Stomach smooth muscle (tissue), 2 donors: ENCODE measurements at regions not wholly inside any gene's neighbourhood (a gene's known extent, or its start where the extent isn't known, plus 50 kb on each side); places are given as distances from the start of the nearest gene placed in this dataset.

ENCODE experiments used
- H3K27ac ChIP-seq: one replicate; pipeline ENCODE4 v1.7.0; 2013; ENCODE audit warnings: mild to moderate bottlenecking, low read length, inconsistent platforms
- H3K27me3 ChIP-seq, 2 donors: one replicate each; pipeline ENCODE4 v1.7.0; 2013; ENCODE audit warnings: low read length in 2 of 2; ENCODE audit not compliant: insufficient read depth in 2 of 2, control insufficient read depth in 1 of 2
- H3K36me3 ChIP-seq, 2 donors: one replicate each; pipeline ENCODE4 v1.7.0; 2013; ENCODE audit warnings: low read length in 2 of 2; ENCODE audit not compliant: control insufficient read depth in 2 of 2, insufficient read depth in 2 of 2
- H3K4me1 ChIP-seq: one replicate; pipeline ENCODE4 v1.7.0; 2013; ENCODE audit warnings: low read length; ENCODE audit not compliant: control insufficient read depth, insufficient read depth
- H3K4me3 ChIP-seq, 2 donors: one replicate each; pipeline ENCODE4 v1.7.0; 2013; ENCODE audit warnings: low read length in 2 of 2
- H3K9ac ChIP-seq, 2 donors: one replicate each; pipeline ENCODE4 v1.7.0; 2013; ENCODE audit warnings: low read length in 2 of 2, mild to moderate bottlenecking in 1 of 2
- H3K9me3 ChIP-seq, 2 donors: one replicate each; pipeline ENCODE4 v1.7.0; 2013; ENCODE audit warnings: low read length in 2 of 2; ENCODE audit not compliant: control insufficient read depth in 2 of 2
- donor health status: healthy.
- donor health status: Pancreatic carcinoma.

DNA sequence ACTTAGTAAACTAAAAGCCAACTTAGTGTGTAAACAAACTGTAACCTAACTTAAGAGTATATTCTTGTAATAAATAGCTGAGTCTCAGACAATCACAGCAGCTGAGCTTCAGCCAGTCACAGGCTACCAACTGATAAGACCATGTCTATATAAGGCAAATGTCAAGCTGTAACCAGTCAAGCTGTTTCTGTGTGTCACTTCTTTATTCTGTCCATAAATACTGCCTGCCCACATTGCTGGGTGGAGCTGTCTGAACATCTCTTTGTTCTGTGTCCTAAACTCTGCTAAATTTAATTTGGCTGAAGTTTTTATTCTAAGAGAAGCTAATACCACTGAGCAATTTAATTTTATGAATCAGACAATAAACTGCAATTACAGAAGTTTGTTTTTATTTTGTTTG, 412.1 kb upstream of the CDH10 start:
- no peaks in the 10 kb centered on the region for H3K36me3 ChIP-seq
- H3K27ac ChIP-seq, result no peak overlapping the region
- H3K4me1 ChIP-seq, result no peaks in the 10 kb centered on the region
- H3K4me3 ChIP-seq, result no peak overlapping the region
- H3K9me3 ChIP-seq, result no peaks in the 10 kb centered on the region
- no peak overlapping the region for H3K9ac ChIP-seq
- no peaks in the 10 kb centered on the region for H3K27me3 ChIP-seq

DNA sequence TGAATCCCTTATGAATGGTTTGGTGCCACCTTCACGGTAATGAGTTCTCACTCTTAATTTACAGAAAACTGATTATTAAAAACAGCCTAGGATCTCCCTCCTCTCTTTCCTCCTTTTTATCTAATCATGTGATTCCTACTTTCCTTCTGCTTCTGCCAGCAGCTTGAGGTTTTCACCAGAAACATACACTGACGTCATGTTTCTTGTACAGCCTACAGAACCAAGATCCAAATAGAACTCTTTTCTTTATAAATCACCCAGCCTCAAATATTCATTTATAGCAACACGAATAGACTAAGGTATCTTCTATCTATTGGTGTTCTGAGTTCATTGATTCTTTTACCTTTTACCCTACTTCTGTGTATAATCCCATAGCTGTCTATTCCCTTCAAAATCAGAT, 388.9 kb upstream of the CDH10 start:
- Histone ChIP-seq H3K27ac (no peak overlapping the region), H3K4me1 (no peaks in the 10 kb centered on the region), H3K9ac (no peak overlapping the region), H3K27me3 (no peaks in the 10 kb centered on the region), H3K9me3 (no peaks in the 10 kb centered on the region), H3K4me3 (no peak overlapping the region), H3K36me3 (no peaks in the 10 kb centered on the region)

GRCh38 chr5:25029004-25029403, 384.2 kb upstream of the CDH10 start:
- Histone ChIP-seq H3K27ac (no peak overlapping the region), H3K9ac (no peak overlapping the region), H3K9me3 (peaks cover 0 to 4% of the 10 kb centered on the region in 2 donors), H3K36me3 (no peaks in the 10 kb centered on the region), H3K4me3 (no peak overlapping the region), H3K27me3 (no peaks in the 10 kb centered on the region), H3K4me1 (no peaks in the 10 kb centered on the region)

- no peak overlapping the region for H3K9ac ChIP-seq
- H3K27me3 ChIP-seq, result no peaks in the 10 kb centered on the region
- H3K36me3 ChIP-seq, result no peaks in the 10 kb centered on the region
- peaks cover 0 to 4% of the 10 kb centered on the region in 2 donors for H3K9me3 ChIP-seq
- H3K4me3 ChIP-seq, result no peak overlapping the region
- H3K4me1 ChIP-seq, result no peaks in the 10 kb centered on the region
- H3K27ac ChIP-seq, result no peak overlapping the region
Measured at GRCh38 chr5:25027526-25027925, 382.7 kb upstream of the CDH10 start.

GRCh38 chr5:25027061-25027460, 382.3 kb upstream of the CDH10 start:
- no peak overlapping the region for H3K27ac ChIP-seq
- H3K9me3 ChIP-seq, result peaks cover 0 to 4% of the 10 kb centered on the region in 2 donors
- no peaks in the 10 kb centered on the region for H3K36me3 ChIP-seq
- H3K27me3 ChIP-seq, result no peaks in the 10 kb centered on the region
- H3K9ac ChIP-seq, result no peak overlapping the region
- no peaks in the 10 kb centered on the region for H3K4me1 ChIP-seq
- H3K4me3 ChIP-seq, result no peak overlapping the region

DNA sequence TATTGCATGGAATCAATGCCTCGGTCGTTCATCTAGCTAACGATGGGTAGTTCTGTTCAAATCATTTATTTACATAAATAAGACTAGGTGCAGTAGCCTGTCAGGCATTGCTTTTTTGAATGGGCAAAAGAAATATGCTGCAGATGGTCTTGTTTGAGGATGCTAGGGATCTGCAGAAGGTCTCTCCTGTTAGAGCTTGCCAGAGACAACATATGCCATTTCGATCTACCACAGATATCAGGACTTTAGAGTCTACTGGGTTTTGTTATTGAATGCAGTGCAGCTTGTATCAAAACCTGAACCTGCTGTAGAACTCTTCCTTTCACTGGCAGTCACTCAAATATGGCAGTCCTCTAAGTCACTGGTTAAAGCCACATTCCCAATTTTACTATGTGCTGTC, 381.1 kb upstream of the CDH10 start:
- peaks cover 0 to 4% of the 10 kb centered on the region in 2 donors for H3K9me3 ChIP-seq
- no peak overlapping the region for H3K27ac ChIP-seq
- no peaks in the 10 kb centered on the region for H3K27me3 ChIP-seq
- H3K36me3 ChIP-seq, result no peaks in the 10 kb centered on the region
- H3K9ac ChIP-seq, result no peak overlapping the region
- no peaks in the 10 kb centered on the region for H3K4me1 ChIP-seq
- H3K4me3 ChIP-seq, result no peak overlapping the region

DNA sequence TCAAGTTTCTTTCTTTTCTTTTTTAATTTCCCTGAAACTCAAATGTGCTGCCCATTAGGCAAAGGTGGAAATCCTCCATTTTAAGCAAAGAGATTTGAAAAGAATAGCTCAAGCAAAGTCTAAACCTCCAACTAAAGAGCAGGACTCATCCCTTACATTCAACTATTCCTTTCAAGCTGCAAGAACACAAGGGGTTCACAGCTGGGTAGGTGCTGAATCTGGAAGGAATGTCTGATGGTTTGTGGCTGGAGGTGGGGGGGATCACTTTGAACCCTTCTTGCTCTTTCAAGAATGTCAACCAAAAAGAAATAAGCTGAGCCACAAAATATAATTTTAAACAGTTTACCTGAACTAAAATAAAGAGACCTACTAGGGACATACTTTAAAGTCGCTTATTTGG, 375.7 kb upstream of the CDH10 start:
- H3K27me3 ChIP-seq, result no peaks in the 10 kb centered on the region
- H3K9ac ChIP-seq, result no peak overlapping the region
- no peaks in the 10 kb centered on the region for H3K36me3 ChIP-seq
- no peak overlapping the region for H3K27ac ChIP-seq
- no peak overlapping the region for H3K4me3 ChIP-seq
- no peaks in the 10 kb centered on the region for H3K4me1 ChIP-seq
- peaks cover 0 to under 1% of the 10 kb centered on the region in 2 donors for H3K9me3 ChIP-seq

GRCh38 chr5:25009063-25009462, 364.3 kb upstream of the CDH10 start:
- no peaks in the 10 kb centered on the region for H3K27me3 ChIP-seq
- no peaks in the 10 kb centered on the region for H3K4me1 ChIP-seq
- H3K9ac ChIP-seq, result no peak overlapping the region
- H3K36me3 ChIP-seq, result no peaks in the 10 kb centered on the region
- no peak overlapping the region for H3K4me3 ChIP-seq
- H3K9me3 ChIP-seq, result no peaks in the 10 kb centered on the region
- H3K27ac ChIP-seq, result no peak overlapping the region

- H3K4me3 ChIP-seq, result no peak overlapping the region
- no peaks in the 10 kb centered on the region for H3K9me3 ChIP-seq
- H3K9ac ChIP-seq, result no peak overlapping the region
- no peaks in the 10 kb centered on the region for H3K27me3 ChIP-seq
- H3K36me3 ChIP-seq, result no peaks in the 10 kb centered on the region
- no peak overlapping the region for H3K27ac ChIP-seq
- no peaks in the 10 kb centered on the region for H3K4me1 ChIP-seq
Measured at GRCh38 chr5:25006734-25007133, 362.0 kb upstream of the CDH10 start.

- Histone ChIP-seq H3K36me3 (no peaks in the 10 kb centered on the region), H3K27ac (no peak overlapping the region), H3K27me3 (no peaks in the 10 kb centered on the region), H3K4me3 (no peak overlapping the region), H3K9me3 (no peaks in the 10 kb centered on the region), H3K9ac (no peak overlapping the region), H3K4me1 (no peaks in the 10 kb centered on the region)
Measured at GRCh38 chr5:25006237-25006636, 361.5 kb upstream of the CDH10 start.

DNA sequence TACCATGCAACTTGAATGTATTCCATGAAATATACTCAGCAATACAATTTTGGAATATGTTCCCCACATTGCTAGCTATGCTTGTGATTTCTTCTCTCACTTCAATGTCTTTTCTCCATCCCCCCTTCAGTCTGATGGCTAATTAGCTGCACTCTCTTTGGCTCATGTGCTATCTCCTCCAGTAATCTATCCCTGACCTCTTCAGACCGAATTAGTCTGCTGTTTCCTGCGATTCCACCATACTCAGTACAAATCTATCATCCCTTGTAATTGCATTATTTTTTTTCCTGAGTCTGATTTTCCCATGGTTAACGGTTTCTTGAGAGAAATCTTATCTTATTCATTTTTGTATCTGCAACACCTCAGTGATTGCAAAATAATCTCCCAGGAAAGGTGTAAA, 360.7 kb upstream of the CDH10 start:
- no peak overlapping the region for H3K4me3 ChIP-seq
- H3K27ac ChIP-seq, result no peak overlapping the region

GRCh38 chr5:25002371-25002770, 357.6 kb upstream of the CDH10 start:
- H3K36me3 ChIP-seq, result no peaks in the 10 kb centered on the region

More for the DNA sequence above, 360.7 kb upstream of the CDH10 start:
- Histone ChIP-seq H3K9ac (no peak overlapping the region), H3K36me3 (no peaks in the 10 kb centered on the region), H3K4me1 (no peaks in the 10 kb centered on the region), H3K9me3 (no peaks in the 10 kb centered on the region), H3K27me3 (no peaks in the 10 kb centered on the region)

More at GRCh38 chr5:25002371-25002770, 357.6 kb upstream of the CDH10 start:
- Histone ChIP-seq H3K4me3 (no peak overlapping the region), H3K27me3 (no peaks in the 10 kb centered on the region), H3K27ac (no peak overlapping the region), H3K9me3 (no peaks in the 10 kb centered on the region), H3K9ac (no peak overlapping the region), H3K4me1 (no peaks in the 10 kb centered on the region)
